Left forelimb (tissue), 1 donor: ENCODE measurements at regions not wholly inside any gene's neighbourhood (a gene's known extent, or its start where the extent isn't known, plus 50 kb on each side); places are given as distances from the start of the nearest gene placed in this dataset.
"Not testable (repeated sequence)": the region's sequence is repeated elsewhere in the genome, so short reads cannot be mapped to it uniquely, and the experiment has no call there.

Experiments
- DNase-seq: peaks from one replicate; pipeline ENCODE4 v3.0.0-alpha.2; 2018; ENCODE audit warnings: low spot score

DNA sequence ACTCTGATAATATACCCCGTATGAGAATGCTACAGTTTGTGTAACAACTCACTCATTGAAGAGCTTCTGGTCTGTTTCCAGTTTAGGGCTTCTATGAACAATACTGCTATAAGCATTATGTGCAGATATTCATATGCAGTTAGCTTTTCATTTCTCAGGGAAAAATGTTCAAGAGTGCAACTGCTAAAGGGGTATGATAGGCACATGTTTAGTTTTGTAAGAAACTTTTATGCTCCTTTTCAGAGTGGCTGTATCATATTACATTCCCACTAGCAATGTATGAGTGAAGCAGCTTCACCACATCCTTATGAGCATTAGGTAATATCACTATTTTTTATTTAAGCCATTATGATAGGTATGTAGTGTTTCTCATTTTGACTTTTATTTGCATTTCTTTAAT is 182.6 kb upstream of the CXCL12 start:
- no peak for DNase-seq

DNA sequence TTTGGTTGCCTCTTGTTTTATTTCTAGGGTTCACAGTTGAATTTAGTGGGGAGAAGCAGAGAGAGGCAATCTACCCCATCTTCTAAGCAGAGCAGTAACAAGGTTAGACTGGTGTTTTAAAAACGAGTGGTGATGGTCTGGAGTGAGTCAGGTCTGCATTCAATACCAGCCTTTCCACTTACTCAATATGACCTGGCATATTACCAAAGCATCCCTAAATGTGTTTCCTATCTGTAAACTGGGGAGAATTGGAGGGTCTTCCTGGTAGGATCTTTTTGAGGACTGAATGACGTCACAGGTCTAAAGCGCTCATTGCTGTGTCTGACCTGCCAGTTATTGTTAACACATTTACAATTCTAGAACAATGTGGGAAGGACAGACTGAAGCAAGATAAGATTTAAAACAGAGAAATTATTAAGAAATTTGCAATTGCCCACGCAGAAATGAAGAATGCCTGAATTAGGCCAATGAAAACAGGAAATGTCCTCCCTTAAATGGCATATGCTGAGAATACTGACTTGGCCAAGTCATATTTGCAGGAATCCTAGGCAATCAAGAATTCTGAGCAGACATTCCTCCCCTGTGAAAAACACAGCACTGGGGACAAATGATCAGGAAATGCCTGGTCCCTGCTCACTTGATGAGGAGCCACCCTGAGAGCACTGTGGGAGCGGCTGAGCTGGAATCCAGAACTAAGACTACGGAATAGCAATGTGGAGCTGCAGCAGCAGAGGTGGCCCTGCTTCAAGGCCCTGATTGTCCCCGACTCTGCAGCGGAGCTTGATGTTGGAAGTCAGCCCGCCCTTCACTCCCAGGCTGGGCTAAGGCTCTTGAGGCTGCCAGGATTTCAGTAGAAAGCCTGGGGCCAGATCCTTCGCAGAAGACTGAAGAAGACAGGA is 184.5 kb upstream of the CXCL12 start:
- no peak for DNase-seq

GRCh38 chr10:44571701-44572100 is 186.8 kb upstream of the CXCL12 start:
- peak; percentile 30 for DNase-seq

- peak; percentile 38 for DNase-seq
Measured at GRCh38 chr10:44572146-44572545, 187.2 kb upstream of the CXCL12 start.

GRCh38 chr10:44573821-44574220 is 188.9 kb upstream of the CXCL12 start:
- peak; percentile 51 for DNase-seq

GRCh38 chr10:44574596-44575480 is 189.9 kb upstream of the CXCL12 start:
- DNase-seq: peak; percentile 38

- DNase-seq: peak; percentile 40
Measured at GRCh38 chr10:44575601-44576380, 190.9 kb upstream of the CXCL12 start.

GRCh38 chr10:44576702-44577191 is 191.8 kb upstream of the CXCL12 start:
- DNase-seq: peak; percentile 68

GRCh38 chr10:44577533-44577932 is 192.6 kb upstream of the CXCL12 start:
- DNase-seq: no peak

DNA sequence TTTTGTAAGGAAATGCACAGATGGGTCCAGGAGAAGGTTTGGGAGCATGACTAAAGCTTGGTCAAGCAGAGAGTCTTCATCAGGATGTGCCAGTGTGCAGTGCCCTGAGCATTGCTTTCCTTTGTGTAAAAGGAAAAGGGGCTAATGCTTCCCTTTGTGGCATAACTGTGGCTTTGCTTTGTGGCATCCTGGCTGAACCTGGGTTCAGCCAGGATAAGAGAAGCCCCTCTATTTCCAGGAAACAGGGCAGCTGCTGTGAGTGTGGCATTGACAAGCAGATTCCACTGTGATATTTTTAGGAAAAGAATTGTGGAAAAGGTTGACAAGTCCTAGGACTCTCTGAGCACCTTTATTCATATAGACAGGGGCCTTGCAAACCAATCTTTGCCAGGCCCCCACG is 193.4 kb upstream of the CXCL12 start:
- peak; percentile 18 for DNase-seq

GRCh38 chr10:44578963-44579362 is 194.1 kb upstream of the CXCL12 start:
- not testable (repeated sequence) for DNase-seq

GRCh38 chr10:44581996-44582395 is 197.1 kb upstream of the CXCL12 start:
- DNase-seq: peak; percentile 64

DNA sequence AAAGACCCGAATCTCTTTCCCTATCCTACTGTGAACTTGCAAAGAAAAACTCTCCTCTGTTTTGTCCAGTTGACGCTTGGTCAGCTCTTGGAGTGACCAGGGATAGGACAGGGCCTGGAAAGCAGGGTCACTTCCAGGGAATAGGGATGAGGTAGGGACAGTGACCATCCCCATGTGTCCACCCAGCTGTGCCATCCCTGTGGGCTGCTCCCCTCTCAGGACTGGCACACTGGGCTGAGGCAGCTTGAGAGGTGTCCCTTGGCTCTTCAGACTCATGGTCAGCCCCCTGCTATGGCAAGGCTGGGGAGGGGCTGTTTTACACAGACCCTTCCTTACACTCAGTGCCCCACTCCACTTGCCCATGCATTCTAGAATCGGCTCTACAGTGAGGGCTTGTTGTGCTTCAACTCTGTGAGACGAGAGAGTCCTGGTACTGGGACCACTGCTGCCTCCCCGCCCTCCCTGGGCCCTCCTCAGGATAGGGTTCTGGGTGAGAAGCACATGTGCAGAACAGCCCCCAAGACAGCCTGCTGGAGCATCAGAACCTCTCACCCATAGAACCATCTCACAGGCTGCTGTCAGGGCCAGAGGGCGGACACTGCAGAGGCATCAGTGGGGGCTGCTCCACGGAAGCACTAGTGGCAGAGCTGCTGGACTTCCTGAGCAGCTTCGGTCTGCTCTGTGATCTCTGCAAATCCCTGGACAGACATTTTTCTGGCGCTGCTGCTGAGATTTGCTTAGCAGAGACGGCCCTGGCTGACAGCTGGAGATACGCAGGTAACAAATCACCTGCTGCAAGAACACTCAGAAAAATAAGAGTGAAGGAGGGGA is 202.8 kb upstream of the CXCL12 start:
- DNase-seq: peak; percentile 40

DNA sequence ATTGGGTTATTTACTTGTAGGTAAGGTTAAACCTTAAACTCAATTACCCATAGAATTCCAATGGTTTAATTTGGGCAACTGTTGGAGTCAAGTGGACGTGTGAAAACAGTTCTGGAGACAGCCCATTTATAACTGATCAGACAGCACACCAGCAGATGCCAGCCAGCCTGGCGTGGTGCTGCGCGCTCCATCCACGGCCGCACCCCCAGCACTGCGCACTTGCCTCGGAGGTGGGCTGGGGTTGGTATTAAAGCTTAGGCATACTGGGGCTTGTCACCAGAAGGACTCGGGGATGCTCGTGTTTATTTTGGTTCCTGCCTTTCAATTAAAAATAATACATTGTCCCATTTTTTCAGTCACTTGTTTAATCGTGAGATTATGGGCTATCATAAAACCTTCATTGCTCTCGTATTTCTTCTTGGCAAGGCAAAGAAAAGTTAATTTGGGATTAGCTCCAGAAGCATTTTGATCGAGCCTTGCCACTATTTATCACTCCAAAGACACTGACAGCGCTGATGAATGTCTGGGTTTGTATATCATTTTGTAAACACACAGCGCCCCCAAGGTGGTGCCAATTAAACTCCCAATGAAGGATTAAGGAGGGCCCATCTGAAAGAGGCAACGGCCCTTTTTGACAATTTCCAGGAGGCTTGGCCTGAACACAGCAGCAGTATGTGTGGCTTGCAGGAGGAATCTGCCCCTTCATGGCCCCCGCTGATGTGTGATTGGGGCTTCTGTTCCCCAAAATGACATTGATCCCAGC is 204.5 kb upstream of the CXCL12 start:
- no peak for DNase-seq

DNA sequence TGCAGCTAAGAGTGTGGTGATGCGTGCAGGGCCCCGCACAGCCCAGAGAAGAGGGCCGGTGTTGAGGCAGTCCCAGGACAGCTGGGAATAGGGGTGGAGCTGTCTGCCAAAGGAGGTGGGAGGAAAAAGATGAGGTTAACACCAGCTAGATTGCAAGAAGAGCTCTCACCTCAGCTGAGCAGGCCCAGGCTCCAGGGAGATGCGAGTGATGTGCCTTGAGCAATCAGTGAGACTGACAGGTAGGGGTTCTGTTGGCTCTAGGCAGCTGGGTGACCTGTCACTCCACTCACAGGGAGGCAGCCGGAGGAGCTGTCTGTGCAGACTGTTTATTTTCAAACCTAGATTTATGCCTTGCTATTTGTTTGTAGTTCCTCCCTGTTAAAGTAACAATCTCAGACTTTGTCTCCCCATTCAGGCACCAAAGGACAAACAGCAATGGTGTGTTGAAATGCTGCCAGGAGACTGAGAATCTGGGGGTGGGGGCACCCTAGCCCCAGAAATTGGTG is 205.1 kb upstream of the CXCL12 start:
- DNase-seq: peak; percentile 31

DNA sequence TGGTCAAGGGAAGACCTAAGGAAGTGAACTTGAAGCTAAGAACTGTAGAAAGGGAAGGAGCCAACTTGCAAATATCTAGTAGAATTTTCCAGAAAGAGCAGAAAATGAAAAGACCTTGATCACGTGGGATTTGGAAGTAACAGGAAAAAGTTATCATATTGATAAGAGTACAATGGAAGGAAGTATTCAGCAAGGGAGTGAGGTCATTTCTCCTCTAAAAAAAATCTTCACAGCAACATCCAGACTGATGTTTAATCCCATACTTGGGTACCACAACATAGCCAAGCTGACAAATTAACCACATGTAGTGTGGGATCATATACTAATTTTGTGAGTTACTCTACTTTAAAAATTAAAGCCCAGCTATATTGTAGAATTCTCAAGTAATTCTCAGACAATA is 207.0 kb upstream of the CXCL12 start:
- no peak for DNase-seq

DNA sequence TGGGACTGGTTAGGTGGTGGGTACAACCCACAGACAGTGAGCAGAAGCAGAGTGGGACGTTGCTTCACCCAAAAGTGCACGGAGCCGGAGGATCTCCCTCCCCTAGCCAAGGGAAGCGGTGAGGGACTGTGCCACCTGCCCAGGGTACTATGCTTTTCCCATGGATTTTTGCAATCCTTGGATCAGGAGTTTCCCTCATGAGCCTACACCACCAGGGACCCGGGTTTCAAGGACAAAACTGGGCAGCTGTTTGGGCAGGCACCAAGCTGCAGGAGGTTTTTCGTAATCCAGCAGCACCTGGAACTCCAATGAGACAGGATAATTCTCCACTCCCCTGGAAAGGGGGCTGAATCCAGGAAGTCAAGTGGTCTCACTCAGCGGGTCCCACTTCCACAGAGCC is 209.1 kb upstream of the CXCL12 start:
- DNase-seq: peak; percentile 31

- no peak for DNase-seq
Measured at GRCh38 chr10:44607116-44607515, 222.2 kb upstream of the CXCL12 start.

- DNase-seq: no peak
Measured at GRCh38 chr10:44618910-44619309, 234.0 kb upstream of the CXCL12 start.

GRCh38 chr10:44619521-44619920 is 234.6 kb upstream of the CXCL12 start:
- DNase-seq: no peak
